ENCODE measurements at regions not wholly inside any gene's neighbourhood (a gene's known extent, or its start where the extent isn't known, plus 50 kb on each side); places are given as distances from the start of the nearest gene placed in this dataset.

DNA sequence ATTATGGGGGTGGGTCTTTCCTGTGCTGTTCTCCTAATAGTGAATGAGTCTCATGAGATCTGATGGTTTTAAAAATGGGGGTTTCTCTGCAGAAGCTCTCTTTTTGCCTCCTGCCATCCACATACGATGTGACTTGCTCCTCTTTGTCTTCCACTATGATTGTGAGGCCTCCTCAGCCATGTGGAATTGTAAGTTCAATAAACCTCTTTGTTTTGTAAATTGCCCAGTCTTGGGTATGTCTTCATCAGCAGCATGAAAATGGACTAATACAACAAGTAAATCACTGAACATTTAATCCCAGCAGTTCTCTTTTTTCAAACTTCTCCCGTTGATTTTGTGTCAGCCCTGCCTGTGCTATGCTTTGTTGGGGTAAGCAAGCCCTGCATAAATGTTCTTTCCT, 95.2 kb downstream of the FAM217A start:
- H3K27ac Mint-ChIP-seq, result no peak overlapping the region
- 85 to 88% methylated on average over 1 to 2 of the region's 2 CpGs for whole genome bisulfite sequencing, 2 experiments (ENCODE audit: insufficient coverage in 1 of 2, insufficient read length in 1 of 2)
- Histone ChIP-seq H3K4me1 (ENCODE audit: control insufficient read depth, insufficient read depth, low read length) (no peaks in the 10 kb centered on the region), H3K9me3 (ENCODE audit: control insufficient read depth, low read length) (no peaks in the 10 kb centered on the region), H3K4me3 (ENCODE audit: low read length) (no peak overlapping the region), H3K27me3 (ENCODE audit: control insufficient read depth, insufficient read depth, low read length, poor library complexity, severe bottlenecking) (no peaks in the 10 kb centered on the region), H3K27ac (ENCODE audit: low read depth, low read length) (no peak overlapping the region), H3K9ac (ENCODE audit: extremely low read depth, low read length, poor library complexity, severe bottlenecking) (no peak overlapping the region), H3K36me3 (ENCODE audit: control insufficient read depth, insufficient read depth, low read length) (peaks cover 6% of the 10 kb centered on the region)
- DNase-seq, result no peak
- H3K27me3 Mint-ChIP-seq (ENCODE audit: insufficient read depth), result no peaks in the 10 kb centered on the region
- TF ChIP-seq, protein P1, sequence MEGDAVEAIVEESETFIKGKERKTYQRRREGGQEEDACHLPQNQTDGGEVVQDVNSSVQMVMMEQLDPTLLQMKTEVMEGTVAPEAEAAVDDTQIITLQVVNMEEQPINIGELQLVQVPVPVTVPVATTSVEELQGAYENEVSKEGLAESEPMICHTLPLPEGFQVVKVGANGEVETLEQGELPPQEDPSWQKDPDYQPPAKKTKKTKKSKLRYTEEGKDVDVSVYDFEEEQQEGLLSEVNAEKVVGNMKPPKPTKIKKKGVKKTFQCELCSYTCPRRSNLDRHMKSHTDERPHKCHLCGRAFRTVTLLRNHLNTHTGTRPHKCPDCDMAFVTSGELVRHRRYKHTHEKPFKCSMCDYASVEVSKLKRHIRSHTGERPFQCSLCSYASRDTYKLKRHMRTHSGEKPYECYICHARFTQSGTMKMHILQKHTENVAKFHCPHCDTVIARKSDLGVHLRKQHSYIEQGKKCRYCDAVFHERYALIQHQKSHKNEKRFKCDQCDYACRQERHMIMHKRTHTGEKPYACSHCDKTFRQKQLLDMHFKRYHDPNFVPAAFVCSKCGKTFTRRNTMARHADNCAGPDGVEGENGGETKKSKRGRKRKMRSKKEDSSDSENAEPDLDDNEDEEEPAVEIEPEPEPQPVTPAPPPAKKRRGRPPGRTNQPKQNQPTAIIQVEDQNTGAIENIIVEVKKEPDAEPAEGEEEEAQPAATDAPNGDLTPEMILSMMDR (conservative IDR thresholded peaks at IDR 0.05), result no peak
- no peak overlapping the region for H3K4me3 Mint-ChIP-seq
- H3K4me1 Mint-ChIP-seq, result peaks cover 15% of the 10 kb centered on the region
- peaks cover 24% of the 10 kb centered on the region for H3K36me3 Mint-ChIP-seq (ENCODE audit: low read depth)
- H3K9me3 Mint-ChIP-seq, result peaks cover 3% of the 10 kb centered on the region

DNA sequence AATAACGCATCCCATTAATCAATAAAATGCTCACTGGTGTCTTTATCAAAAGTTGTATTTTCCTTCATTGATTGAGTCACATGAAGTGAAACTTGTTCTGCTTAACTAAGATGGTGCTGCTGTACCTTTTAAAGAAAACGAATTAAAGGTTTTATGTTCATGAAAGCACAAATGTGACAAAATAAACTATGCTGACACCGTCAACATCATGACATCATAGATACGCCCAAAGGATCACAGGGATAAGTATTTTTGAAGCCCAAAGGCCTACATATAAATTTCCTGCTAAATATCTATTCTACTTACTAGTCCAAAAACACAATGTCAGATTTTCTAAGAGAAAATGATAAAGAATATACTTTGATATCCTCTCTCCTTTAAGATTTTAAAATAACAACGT, 94.4 kb downstream of the FAM217A start:
- no peaks in the 10 kb centered on the region for H3K27me3 Mint-ChIP-seq (ENCODE audit: insufficient read depth)
- Histone ChIP-seq H3K27me3 (ENCODE audit: control insufficient read depth, insufficient read depth, low read length, poor library complexity, severe bottlenecking) (no peaks in the 10 kb centered on the region), H3K4me1 (ENCODE audit: control insufficient read depth, insufficient read depth, low read length) (no peaks in the 10 kb centered on the region), H3K9ac (ENCODE audit: extremely low read depth, low read length, poor library complexity, severe bottlenecking) (no peak overlapping the region), H3K27ac (ENCODE audit: low read depth, low read length) (no peak overlapping the region), H3K9me3 (ENCODE audit: control insufficient read depth, low read length) (no peaks in the 10 kb centered on the region), H3K36me3 (ENCODE audit: control insufficient read depth, insufficient read depth, low read length) (peaks cover 6% of the 10 kb centered on the region), H3K4me3 (ENCODE audit: low read length) (no peak overlapping the region)
- peaks cover 15% of the 10 kb centered on the region for H3K4me1 Mint-ChIP-seq
- peaks cover 24% of the 10 kb centered on the region for H3K36me3 Mint-ChIP-seq (ENCODE audit: low read depth)
- TF ChIP-seq, protein P1 (conservative IDR thresholded peaks at IDR 0.05), result no peak
- WGBS, 2 experiments (ENCODE audit: insufficient coverage in 1 of 2, insufficient read length in 1 of 2), result 93 to 94% methylated on average over 4 to 5 of the region's 5 CpGs
- no peak overlapping the region for H3K4me3 Mint-ChIP-seq
- DNase-seq, result no peak
- H3K27ac Mint-ChIP-seq, result no peak overlapping the region
- H3K9me3 Mint-ChIP-seq, result peaks cover 3% of the 10 kb centered on the region

DNA sequence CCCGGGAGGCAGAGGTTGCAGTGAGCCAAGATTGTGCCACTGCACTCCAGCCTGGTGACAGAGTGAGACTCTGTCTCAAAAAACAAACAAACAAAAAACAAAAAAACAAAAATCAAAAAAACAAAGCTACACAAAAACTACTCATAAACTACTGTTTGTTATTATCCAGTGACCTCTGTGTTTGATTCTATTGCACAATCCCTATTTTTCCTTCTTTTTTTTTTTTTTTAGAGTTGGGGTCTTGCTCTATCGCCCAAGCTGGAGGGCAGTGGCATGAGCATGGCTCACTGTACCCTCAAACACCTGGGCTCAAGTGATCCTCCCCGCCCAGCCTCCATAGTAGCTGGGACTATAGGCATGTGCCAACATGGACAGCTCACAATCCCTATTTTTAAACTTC, 92.7 kb downstream of the FAM217A start:
- H3K9me3 ChIP-seq (ENCODE audit: control insufficient read depth, low read length), result no peaks in the 10 kb centered on the region
- H3K4me3 Mint-ChIP-seq, result no peak overlapping the region
- TF ChIP-seq, protein P1 (conservative IDR thresholded peaks at IDR 0.05), result no peak
- H3K27ac ChIP-seq (ENCODE audit: low read depth, low read length), result no peak overlapping the region
- H3K9me3 Mint-ChIP-seq, result peaks cover 3% of the 10 kb centered on the region
- H3K36me3 ChIP-seq (ENCODE audit: control insufficient read depth, insufficient read depth, low read length), result peaks cover 6% of the 10 kb centered on the region
- H3K27me3 ChIP-seq (ENCODE audit: control insufficient read depth, insufficient read depth, low read length, poor library complexity, severe bottlenecking), result no peaks in the 10 kb centered on the region
- no peak for DNase-seq
- no peak overlapping the region for H3K27ac Mint-ChIP-seq
- H3K27me3 Mint-ChIP-seq (ENCODE audit: insufficient read depth), result no peaks in the 10 kb centered on the region
- peaks cover 23% of the 10 kb centered on the region for H3K36me3 Mint-ChIP-seq (ENCODE audit: low read depth)
- 80 to 98% methylated on average over 1 to 3 of the region's 3 CpGs for WGBS, 2 experiments (ENCODE audit: insufficient coverage in 1 of 2, insufficient read length in 1 of 2)
- H3K4me1 ChIP-seq (ENCODE audit: control insufficient read depth, insufficient read depth, low read length), result no peaks in the 10 kb centered on the region
- H3K4me1 Mint-ChIP-seq, result peaks cover 21% of the 10 kb centered on the region
- no peak overlapping the region for H3K4me3 ChIP-seq (ENCODE audit: low read length)
- no peak overlapping the region for H3K9ac ChIP-seq (ENCODE audit: extremely low read depth, low read length, poor library complexity, severe bottlenecking)
